ENCODE measurements at regions not wholly inside any gene's neighbourhood (a gene's known extent, or its start where the extent isn't known, plus 50 kb on each side); places are given as distances from the start of the nearest gene placed in this dataset.

DNA sequence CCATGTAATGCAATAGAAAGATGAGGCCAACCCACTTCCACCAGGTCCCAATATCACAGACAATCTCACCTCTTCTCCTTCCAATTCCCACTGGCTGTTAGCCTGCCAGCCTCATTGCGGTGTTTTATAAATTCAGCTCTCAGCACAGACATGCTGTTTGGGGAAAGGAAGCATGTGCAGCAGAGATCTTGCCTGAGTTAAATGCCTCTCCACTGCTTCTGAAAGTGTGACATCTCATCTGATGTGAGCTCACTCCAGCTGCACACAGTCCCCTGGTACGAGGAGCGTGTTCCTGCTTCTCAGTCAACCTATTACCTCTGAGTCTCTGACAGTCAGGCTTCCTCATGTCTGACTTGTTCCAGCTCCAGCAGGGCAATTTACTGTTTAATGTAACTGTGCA, 122.7 kb upstream of the GUCY1A2 start:
- TF ChIP-seq, protein P1, sequence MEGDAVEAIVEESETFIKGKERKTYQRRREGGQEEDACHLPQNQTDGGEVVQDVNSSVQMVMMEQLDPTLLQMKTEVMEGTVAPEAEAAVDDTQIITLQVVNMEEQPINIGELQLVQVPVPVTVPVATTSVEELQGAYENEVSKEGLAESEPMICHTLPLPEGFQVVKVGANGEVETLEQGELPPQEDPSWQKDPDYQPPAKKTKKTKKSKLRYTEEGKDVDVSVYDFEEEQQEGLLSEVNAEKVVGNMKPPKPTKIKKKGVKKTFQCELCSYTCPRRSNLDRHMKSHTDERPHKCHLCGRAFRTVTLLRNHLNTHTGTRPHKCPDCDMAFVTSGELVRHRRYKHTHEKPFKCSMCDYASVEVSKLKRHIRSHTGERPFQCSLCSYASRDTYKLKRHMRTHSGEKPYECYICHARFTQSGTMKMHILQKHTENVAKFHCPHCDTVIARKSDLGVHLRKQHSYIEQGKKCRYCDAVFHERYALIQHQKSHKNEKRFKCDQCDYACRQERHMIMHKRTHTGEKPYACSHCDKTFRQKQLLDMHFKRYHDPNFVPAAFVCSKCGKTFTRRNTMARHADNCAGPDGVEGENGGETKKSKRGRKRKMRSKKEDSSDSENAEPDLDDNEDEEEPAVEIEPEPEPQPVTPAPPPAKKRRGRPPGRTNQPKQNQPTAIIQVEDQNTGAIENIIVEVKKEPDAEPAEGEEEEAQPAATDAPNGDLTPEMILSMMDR (IDR thresholded peaks at IDR 0.05 in 2 of 3, conservative IDR thresholded peaks at IDR 0.05 in 1 of 3; ENCODE audit: borderline replicate concordance in 1 of 3, insufficient read depth in 1 of 3, low read depth in 2 of 3, low read length in 2 of 3), result no peak
- TF ChIP-seq POLR2A (IDR thresholded peaks at IDR 0.05; ENCODE audit: borderline replicate concordance, extremely low read depth, insufficient read depth, insufficient read length) (no peak), CEBPB (IDR thresholded peaks at IDR 0.05; ENCODE audit: low read depth) (no peak), POLR2AphosphoS5 (IDR thresholded peaks at IDR 0.05; ENCODE audit: low read depth, low read length) (no peak)
